ENCODE measurements at regions not wholly inside any gene's neighbourhood (a gene's known extent, or its start where the extent isn't known, plus 50 kb on each side); places are given as distances from the start of the nearest gene placed in this dataset.

DNA sequence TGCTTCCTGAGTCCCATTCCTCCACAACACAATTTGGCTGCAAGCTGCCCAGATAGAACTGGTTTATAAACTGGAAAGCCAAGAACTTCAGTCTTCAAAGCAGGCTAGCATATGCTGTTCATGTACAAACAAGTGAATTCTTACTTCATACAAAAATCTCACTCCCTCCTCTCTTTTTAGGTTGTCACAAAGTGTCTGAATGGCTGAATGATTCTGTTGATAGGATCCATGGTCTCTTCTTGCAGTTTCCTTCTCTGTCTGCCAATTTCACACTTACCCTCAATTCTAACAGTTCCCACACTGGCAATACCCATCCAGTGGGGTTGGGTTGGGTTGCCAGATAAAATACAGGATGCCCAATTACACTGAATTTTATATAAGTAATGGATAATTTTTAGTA, 363.5 kb downstream of the DEPDC1B start:
- no peak for DNase-seq (ENCODE audit: low spot score)

DNA sequence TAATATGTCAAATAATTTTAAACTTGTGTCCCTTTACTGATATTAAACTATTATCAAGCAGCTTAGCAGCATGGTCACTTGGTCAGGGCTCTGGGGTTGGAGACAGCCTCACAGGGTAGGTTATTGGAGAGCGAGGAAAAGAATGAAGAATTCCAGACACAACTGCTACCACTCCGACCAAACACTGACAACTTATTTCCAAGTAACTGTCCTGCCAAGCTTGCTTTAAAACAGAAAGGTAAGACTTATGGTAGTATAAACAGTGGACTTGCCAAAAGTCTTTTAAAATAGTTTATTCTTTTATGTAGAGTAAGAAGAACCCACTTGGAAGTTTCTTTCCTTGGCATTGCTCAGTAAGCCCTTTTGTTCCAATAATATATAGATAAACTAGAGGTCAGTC, 364.1 kb downstream of the DEPDC1B start:
- no peak for DNase-seq (ENCODE audit: low spot score)

DNA sequence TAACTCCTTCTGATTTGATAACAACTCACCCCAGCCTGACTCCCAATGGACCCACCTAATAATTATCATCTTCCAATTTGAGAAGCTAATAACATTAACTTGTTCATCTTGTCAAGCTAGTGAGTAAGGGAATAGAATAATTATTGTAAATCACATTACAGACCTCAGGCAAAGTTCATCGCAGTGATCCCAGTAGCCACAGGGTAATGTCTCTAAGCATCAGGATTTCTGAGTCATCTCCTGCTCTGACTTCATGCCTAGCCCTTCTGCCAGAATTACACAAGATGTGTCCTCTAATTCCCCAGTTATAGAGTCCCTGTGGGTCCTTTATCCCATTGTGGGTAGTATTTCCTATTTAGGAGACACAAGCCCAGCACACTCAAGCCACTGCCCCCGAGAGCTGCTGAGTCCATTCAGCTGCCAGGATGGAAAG, 365.7 kb downstream of the DEPDC1B start:
- no peak for DNase-seq (ENCODE audit: low spot score)

DNA sequence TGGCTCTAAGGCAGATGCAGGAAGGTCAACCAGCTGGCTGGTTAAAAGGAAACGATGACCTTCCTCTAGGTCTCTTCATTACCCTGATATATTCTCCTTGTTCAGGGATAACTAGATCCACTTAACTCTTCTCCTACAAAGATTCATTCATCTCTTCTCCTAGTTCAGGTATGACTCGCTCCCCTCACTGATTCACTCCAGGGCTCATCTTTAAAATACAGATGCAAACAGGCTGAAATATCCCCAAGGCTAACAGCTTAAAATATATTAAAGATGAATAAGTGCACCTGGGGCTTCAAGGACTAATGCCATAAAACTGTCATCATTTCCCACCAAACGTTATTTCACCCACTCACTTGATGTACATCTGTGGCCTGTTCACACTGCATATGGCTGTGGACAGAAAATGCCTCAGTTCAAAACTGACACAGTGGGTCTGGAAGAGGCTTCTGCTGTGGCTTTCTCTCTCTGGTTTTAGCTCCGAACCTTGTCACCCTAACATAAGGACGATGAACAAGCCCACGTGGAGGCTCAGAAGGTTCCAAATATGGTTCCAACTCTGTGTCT, 366.9 kb downstream of the DEPDC1B start:
- DNase-seq (ENCODE audit: low spot score), result no peak

DNA sequence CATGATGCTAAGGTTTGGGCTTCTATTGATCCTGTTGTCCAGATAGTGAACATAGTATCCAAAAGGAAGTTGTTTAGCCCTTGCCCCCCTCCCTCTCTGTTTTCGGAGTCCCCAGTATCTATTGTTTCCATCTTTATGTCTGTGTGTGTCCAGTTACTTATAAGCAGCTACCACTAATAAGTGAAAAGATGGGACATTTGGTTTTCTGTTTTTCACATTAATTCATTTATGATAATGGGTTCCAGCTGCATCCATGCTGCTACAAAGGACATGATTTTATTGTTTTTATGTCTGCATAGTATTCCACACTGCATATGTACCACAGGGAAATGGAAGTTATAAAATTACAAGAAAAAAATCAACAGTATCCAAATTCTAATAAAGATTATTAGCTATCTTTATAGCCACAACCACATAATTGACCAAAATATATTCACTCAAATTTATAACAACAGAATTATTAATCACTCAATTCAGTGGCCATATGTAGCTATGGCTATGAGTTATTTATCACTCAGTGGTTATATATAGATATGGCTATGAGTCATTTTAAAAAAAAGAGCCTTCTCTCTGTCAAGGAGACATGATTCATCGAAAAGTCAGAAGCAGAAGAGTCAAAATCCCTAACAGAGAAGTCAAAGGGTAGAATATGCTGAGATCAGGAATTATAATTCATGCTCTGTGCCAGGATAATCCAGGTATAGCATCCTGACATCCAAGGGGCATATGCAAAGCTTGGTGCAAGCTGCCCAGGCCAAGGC, 367.5 kb downstream of the DEPDC1B start:
- no peak for DNase-seq (ENCODE audit: low spot score)

DNA sequence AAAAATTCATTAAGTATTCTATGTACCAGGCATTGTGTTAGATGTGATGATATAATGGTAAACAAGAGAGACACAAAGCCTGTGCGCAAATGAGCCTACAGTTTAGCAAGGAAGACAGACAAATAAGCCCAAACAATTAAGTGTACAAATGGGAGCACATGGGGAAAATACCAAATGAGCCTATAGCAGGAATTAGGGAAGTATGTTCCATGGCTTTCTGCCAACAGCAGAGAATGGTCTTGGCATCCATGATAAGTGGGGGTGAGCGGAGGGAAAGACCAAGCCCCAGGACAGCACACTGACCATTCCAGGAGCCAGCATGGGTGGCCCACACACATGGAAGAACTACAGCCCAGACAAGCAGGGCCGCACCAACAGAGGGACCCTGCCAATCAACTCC, 369.7 kb downstream of the DEPDC1B start:
- no peak for DNase-seq (ENCODE audit: low spot score)

DNA sequence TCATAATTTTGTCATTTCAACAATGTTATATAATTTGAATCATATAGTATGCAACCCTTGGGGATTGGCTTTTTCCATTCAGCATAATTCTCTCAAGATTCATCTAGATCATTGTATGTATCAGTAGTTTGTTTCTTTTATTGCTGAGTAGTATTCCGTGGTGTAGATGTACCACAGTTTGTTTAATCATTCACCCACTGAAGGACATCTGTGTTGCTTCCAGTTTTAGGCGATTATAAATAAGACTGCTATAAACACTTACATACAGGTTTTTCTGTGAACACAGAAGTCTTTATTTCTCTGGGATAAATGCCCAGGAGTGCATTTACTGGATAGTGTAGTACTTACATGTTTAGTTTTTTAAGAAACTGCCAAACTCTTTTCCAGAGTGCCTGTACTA, 374.1 kb downstream of the DEPDC1B start:
- no peak for DNase-seq (ENCODE audit: low spot score)

DNA sequence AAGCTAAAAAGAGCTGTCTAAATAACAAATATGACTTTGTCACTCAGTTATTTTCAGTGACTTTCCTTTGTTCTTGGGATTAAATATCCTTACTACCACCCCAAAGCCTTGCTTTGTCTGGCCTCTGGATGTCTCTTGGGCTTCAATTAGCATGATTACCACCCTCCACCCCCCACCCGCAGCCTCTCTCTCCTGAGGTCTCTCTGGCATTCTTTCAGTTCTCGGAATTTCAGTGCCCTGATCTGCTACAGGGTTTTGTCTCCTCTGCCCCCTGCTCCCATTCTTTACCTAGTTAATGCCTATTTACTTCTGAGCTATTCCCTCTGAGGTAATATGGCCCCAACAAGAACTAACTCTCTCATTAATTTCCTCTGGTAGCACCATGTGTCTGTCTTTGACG, 376.4 kb downstream of the DEPDC1B start:
- no peak for DNase-seq (ENCODE audit: low spot score)

DNA sequence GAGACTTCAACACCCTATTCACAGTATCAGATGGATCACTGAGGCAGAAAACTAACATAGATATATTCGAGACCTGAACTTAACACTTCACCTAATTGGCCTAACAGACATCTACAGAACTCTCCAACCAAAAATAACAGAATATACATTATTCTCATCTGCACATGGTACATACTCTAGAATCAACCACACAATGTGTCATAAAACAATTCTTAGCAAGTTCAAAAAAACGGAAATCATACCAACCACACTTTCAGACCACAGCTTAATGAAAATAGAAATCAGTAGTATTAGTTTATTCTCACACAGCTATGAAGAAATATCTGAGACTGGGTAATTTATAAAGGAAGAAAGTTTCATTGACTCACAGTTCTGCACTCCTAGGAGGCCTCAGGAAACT, 387.9 kb downstream of the DEPDC1B start:
- no peak for DNase-seq (ENCODE audit: low spot score)

DNA sequence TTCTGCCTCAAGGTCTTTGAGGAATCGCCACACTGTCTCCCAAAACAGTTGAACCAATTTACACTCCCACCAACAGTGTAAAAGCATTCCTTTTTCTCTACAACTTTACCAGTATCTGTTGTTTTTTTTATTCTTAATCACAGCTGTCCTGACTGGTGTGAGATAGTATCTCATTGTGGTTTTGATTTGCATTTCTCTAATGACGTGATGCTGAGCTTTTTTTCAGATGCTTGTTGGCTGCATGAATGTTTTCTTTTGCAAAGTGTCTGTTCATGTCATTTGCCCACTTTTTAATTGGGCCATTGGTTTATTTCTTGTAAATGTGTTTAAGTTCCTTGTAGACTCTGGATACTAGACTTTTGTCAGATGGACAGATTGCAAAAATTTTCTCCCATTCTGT, 400.0 kb downstream of the DEPDC1B start:
- no peak for DNase-seq (ENCODE audit: low spot score)

DNA sequence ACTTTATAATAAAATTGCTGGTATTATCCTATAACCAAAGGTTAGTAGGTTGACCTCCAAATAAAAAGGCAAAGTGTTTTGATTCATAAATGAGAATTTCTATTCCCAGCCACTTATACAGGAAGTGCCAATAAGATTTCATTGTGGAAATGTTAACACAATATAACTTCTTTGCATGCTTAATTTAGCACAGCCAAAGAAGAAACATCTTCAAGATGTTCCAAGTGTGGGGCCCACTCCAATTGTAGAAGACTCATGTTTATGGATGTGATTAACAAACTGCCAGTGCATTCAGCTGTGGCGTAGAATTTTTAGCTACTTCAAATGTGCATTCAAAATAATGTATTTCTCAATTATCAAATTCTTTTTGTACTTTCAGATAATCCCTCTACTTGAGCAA, 402.3 kb downstream of the DEPDC1B start:
- no peak for DNase-seq (ENCODE audit: low spot score)

DNA sequence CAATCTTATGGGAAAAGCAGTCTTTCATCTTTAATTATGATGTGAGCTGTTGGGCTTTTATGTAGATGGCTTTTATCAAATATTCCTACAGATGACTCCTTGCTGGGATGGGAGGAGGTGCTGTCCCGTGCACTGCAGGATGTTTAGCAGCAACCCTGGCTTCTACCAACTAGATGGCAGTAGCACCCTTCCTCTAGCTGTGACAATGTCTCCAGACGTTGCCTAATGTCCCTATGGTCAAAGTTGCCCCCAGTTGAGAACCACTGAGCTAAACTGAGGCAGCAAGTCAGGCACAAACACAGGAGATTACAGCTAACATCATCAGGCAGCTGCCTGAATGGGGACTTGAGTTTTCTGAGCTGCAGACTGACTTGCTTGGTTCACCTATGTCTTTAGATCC, 401.9 kb upstream of the PDE4D start:
- DNase-seq (ENCODE audit: low spot score), result peak; percentile 2

DNA sequence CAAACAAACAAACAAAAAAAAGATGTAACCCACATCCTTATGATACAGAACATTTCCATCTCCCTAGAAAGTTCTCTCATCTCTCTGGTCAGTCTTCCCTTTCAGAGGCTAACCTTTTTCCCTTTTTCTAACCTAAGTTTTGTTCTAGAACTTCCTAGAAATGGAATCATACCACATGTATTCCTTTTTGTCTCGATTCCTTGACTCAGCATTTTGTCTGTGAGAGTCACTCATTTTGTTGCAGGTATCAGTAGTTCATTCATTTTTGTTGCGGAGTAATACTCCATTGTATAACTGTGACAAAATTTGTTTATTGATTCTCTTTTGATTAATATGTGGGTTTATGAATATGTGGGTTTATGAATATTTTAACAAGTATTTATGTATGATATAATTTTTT, 400.0 kb upstream of the PDE4D start:
- no peak for DNase-seq (ENCODE audit: low spot score)

DNA sequence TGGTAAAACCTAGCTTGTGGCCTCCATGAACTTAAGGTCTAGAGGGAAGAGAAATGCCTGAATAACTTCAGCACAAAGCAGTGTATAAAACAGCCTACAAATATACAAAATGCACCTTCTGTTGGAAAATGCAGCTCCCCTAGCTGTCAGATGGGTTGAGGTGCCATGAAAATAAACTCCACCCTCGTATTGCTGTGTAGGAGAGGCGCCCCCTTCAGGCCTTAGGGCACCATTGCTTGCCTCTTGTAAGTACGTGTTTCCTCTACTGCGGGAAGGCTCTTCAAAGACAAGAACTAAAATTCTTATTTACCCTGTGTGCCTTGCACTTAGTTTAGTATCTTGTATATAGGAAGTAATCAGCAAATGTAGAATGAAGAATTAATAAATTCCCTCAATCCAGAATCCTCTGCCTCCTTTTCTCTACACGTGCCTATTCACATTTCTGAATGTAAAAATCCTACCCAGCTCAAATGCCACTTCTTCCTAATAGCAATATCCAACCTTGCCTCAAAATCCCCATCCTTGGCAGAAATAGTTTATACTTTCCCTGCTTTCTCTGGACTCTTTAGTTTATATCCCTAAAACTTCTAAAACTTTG, 393.7 kb upstream of the PDE4D start:
- DNase-seq (ENCODE audit: low spot score), result peak; percentile 35

DNA sequence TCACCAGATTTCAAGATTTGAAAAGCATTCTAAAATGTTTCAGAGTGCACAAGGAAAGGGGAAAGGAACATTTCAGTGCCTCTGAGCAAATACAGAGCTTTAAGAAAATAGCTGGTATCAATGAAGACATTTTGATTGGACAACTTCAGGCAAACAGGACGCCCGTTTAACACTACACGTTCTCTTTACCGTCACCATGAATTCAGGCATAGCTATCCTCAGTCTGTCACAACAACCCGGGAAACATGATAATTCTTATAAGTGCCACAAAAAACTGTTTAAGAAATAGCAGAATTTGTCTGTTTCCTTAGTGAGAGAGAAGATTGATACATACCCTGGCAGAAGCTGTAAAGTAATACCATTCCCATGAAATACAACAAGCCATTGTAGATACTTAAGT, 392.4 kb upstream of the PDE4D start:
- DNase-seq (ENCODE audit: low spot score), result no peak

DNA sequence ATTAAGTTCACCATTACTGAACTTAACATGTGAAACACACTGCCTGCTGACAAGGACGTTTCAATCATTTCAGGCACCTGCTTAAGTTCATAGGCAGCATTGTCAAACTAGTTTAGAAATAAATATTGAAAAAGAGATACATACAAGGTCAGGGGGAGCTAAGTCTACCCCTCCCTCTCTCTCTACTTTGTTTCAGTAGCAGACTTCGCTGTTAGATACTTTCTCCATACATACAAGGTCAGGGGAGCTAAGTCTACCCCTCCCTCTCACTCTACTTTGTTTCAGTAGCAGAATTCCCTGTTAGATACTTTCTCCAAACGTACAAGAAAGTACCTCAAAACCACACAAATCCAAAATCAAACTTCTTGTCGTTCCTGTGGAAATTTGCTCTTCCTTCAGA, 387.4 kb upstream of the PDE4D start:
- no peak for DNase-seq (ENCODE audit: low spot score)

DNA sequence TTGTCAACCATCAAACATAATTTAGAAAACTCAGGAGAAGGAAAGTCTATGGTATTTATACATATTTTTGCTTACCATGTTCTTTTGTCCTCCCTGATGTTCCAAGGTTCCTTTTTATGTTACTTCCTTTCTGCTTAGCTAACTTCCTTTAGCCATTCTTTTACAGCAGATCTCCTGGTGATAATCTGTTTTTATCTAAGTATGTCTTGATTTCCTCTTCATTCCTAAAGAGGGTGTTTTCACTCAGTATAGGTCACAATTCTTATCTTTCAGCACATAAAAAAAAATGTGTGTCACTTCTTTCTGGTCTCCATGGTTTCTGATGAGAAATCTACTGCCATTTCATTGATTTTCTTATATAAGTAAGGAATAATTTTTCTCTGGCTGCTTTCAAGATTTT, 384.4 kb upstream of the PDE4D start:
- no peak for DNase-seq (ENCODE audit: low spot score)

DNA sequence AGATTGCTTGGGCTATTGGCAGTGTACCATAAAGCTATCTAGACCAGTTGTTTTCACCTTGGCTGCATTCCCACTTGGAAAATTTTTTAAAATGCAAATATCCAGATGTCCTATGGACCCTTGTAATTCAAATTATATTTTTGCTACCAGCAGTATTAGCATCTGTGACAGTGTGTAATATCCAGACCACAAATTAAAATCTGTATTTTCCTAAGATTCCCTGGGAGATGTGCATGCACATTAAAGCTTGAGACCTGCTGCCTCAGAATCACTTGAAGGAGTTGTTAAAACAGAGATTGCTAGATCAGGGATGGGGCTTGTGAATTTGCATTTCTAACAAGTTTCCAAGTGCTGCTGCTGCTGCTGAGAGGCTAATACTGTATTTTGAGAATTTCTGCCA, 381.2 kb upstream of the PDE4D start:
- DNase-seq (ENCODE audit: low spot score), result no peak

DNA sequence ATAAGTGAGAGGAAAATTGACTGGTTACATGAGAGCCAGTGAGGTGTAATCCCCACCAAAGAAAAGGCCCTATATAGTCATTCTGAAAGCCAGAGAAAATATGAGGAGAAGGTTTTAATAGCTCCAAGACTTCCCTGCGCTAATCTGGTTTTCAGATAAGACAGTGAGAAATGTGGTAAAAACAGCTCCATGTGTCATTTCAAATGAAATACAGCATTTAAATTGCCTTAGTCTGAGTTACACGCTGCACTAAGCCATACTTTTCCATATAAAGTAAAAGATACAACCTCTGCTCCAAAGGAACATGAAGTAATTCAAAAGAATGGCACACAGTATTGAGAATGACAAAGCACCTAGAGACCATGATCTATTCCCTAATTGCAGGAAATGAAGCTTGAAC, 378.0 kb upstream of the PDE4D start:
- no peak for DNase-seq (ENCODE audit: low spot score)

DNA sequence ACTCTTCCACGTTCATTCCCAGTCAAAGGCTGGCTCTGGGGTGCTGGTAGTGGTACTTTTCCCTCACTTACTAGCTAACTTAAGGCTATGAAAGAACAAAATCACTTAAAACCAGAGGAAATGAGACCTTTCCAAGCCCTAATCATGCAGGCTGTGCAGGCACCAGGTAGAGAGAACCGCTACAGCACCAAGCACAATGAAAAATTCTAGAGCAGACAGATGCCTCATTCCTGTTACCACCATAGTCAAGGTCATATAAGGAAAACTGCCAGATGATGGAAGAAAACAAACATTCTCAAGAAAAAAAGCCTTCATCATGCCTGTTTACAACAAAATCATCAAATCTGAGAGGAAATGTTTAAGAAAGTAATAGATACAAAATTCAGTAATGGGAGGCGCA, 374.4 kb upstream of the PDE4D start:
- no peak for DNase-seq (ENCODE audit: low spot score)

DNA sequence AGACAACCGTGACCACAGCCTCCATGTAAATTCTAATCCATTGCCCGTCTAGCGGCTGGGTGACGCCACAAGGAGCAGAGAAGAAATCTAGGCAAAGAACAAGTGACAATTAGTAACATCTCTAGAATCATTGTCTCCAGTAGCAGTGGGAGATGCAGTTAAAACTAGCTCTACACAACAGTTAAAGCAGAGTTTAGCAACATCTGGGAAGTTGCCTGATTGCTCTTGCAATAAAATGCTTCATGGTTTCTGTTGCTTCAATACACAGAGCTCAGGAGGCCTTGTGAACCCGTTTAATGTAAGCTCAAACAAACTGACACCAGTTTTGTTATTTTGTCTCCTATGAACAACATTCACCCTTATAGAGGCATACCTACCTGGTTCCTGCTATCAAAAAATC, 369.8 kb upstream of the PDE4D start:
- DNase-seq (ENCODE audit: low spot score), result no peak

DNA sequence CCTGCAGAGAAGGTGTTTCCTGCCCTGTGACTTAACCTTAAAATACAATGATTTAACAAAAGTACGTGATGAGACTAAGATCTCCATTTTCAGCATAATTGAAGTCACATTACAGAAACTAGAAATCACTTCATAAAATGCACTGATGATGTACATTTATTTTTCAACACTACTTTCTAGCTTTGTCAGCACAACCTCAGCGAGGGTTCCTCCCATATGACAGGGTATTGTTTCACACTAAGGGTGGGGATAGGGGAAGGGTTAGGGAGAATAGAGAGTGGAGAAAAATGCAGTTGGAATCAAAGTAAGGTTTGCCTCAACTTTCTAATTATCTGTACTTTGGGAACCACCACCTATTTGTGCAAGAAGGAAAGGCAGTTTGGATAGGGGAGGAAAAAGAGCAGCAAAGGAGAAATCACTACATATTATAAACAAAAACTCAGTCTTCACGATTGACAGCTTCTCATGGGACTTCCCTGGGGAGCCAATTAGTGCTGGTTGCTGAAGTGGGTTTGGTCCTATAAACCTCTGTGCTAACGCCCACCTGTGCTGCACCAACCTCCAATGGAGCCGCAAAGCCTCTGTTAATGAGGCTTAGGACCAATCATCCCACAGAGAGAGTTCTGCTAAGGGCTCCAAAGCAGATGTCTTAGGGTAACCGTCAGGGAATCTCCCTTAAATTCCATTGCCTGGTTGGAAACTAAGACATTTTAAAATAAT, 369.2 kb upstream of the PDE4D start:
- DNase-seq (ENCODE audit: low spot score), result no peak

DNA sequence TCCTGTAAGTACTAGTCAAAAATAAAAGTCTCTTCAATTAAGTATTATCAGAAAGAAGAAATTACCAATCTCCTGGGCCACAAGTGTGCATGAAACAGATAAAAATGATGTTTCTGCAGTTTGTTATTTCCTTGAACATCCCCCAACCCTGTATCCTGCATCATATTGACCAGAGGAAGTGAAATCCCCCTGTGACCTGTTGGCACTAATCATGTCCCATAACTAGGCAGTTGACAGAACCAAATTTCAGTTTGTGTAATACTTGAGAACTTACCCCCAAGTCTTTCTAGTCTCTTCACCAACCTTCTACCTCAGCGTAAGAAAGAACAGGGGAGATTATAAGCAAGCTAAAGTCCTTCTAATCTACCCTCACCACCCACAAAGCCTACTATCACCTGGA, 368.2 kb upstream of the PDE4D start:
- no peak for DNase-seq (ENCODE audit: low spot score)
